GM21423 (cell line): ENCODE measurements at regions not wholly inside any gene's neighbourhood (a gene's known extent, or its start where the extent isn't known, plus 50 kb on each side); places are given as distances from the start of the nearest gene placed in this dataset.
A peak's percentile ranks its signal among the peaks of the same experiment; 100 is the strongest.
"Not testable (repeated sequence)": the region's sequence is repeated elsewhere in the genome, so short reads cannot be mapped to it uniquely, and the experiment has no call there.

ENCODE experiments used
- ATAC-seq: cut with Tn5 transposase; IDR thresholded peaks from one replicate; pipeline ENCODE4 v1.9.1; 2021; ENCODE audit warnings: mild to moderate bottlenecking, moderate library complexity; ENCODE audit not compliant: unreplicated experiment

DNA sequence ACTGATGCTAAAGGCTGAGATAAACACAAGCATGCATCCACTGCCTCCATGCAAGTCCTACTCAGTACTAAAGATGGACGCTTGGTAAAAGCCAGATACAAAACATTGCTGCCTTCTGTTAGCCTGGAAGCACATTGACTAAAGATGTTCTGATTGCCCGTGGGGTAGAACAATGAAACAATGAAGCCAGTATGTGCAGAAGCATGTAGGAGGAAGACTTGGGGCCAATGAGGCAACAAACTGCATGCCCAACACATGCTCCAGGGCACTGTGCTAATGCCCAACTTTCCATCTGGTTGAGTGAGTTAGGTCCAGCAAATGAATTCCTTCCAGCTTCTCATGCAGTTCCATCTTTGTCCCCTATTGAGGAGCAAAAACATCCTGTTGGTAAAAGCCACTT, 1245.5 kb downstream of the GATA3 start:
- ATAC-seq: no peak

DNA sequence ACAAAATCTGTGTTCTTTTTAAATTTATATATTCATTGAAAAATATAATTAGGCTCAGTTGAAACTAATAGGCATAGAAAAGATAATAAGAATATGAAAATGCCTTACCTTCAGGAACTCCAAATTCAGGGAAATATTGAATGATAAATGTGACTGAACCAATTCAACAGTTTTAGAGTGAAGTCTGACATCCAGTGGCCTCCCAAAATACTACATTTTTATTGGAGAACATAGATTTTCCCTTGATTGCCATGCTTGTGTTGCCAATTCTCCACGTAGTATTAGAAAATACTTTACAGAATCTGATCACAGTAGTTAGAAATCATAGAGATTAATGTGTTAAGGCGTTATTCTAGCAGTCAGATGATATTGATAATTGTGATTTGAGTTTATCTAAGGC, 1246.7 kb downstream of the GATA3 start:
- no peak for ATAC-seq

- ATAC-seq: no peak
Measured at GRCh38 chr10:9301554-9301953, 1247.1 kb downstream of the GATA3 start.

- no peak for ATAC-seq
Measured at GRCh38 chr10:9302140-9302746, 1247.8 kb downstream of the GATA3 start.

GRCh38 chr10:9305018-9305655, 1250.6 kb downstream of the GATA3 start:
- ATAC-seq: no peak

DNA sequence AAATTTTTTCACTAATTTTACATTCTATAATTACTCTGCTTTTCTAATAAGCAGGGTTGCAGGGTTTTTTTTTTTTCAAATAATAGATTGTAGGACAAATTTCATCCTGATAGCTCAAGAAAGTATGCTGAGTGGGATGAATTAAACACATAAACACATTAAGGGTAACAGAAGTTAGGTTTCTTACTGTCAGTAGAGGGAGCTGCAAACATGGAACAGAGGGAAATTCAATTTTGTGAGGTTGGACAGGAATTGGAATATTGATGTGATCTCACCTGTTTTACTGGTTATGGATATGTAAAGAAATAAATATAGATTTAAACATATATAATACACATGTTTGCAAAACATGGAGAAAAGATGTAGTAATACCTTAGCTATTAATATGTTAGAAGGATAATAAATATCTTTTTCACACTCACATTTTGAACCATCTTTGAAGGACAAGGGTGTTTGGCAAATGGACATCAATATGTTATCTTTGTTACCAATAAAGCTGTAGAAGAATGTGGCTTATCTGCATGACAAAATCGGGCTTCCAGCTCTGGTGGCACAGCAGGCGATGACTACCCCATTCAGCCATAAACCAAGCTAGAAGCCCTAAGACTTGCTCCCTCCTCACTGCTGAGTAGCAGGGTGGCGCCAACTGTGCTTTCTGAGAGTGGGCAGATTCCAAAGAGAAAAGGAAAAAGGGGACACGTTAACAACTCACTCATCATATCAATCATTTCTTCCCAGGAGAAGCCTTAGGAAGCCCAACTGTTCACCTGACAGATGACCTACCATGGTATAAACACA, 1257.4 kb downstream of the GATA3 start:
- ATAC-seq: no peak

- ATAC-seq: no peak
Measured at GRCh38 chr10:9315292-9315691, 1260.8 kb downstream of the GATA3 start.

GRCh38 chr10:9331583-9332008, 1277.1 kb downstream of the GATA3 start:
- peak; percentile 77 for ATAC-seq

GRCh38 chr10:9334270-9334669, 1279.8 kb downstream of the GATA3 start:
- no peak for ATAC-seq

- no peak for ATAC-seq
Measured at GRCh38 chr10:9339716-9340115, 1285.2 kb downstream of the GATA3 start.

GRCh38 chr10:9342885-9343570, 1288.5 kb downstream of the GATA3 start:
- no peak for ATAC-seq

DNA sequence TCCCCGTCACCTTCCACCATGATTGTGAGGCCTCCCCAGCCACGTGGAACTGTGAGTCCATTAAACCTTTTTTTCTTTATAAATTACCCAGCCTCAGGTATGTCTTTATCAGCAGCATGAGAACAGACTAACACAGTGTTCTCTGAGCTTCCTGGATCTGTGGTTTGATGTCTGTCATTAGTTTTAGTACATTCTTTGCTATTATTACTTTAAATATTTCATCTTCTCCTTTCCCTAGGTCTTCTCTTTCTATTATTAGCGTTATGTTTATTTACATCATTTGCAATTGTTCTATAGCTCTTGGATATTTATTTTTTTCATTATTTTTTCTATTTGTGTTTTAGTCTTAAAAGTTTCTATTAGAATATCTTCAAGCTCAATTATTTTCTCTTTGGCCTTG, 1293.4 kb downstream of the GATA3 start:
- ATAC-seq: not testable (repeated sequence)

GRCh38 chr10:9357471-9357870, 1303.0 kb downstream of the GATA3 start:
- ATAC-seq: no peak

- no peak for ATAC-seq
Measured at GRCh38 chr10:9362721-9363120, 1308.2 kb downstream of the GATA3 start.

- no peak for ATAC-seq
Measured at GRCh38 chr10:9379183-9379582, 1324.7 kb downstream of the GATA3 start.

DNA sequence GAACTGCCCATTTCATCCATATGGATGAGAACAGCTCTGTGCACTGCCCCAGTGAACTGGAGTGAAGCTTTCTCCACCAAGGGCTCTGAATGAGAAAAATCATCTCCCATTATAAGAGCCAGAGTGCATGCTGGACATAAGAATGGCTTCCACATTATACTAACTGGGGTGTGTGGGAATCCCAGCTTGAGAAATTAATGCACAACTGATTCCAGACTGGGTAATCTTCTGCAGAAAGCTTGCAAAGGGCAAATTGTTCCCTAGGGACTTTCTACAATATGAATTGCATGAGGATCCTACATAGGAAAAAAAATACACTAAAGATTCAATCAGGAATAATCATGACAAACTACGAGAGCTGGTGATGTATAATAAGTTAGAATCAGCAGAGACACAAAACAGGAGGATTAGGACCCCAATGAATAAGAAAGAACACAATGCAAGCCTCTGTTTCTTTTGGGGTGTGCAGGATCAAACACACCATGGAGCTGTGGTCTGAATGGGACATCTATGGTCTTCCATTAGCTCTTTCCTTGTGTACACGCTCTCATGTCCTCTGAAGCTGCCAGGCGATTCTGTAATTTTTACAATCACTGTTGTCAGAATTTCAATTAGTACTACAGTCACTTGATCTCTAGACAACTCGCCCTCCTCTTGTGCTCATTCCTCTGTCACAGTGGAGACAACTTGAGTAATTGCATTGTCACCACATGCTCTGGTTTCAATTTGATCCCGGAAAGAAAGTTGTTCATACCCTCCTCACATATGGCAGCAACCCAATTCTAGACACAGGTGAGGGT, 1327.4 kb downstream of the GATA3 start:
- ATAC-seq: no peak

GRCh38 chr10:9382533-9382866, 1328.0 kb downstream of the GATA3 start:
- ATAC-seq: no peak

DNA sequence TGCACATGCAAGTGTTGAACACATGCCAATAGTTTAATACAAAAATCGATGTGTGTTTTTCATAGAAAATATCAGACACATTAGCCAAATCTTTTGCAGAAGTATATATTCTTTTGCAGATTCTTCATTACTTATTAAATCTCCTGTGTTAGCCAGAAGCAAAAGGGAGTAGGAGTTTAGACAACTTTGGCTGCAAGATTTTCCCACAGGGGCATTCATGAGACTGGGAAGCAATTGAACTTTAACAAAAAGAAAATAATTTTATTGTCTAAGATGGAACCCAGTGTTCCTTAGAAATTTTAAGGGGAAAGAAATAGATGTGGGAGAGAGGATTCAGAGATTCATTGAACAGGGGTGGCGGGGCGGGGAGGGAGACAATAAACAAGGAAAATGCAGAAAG, 1336.0 kb downstream of the GATA3 start:
- no peak for ATAC-seq

DNA sequence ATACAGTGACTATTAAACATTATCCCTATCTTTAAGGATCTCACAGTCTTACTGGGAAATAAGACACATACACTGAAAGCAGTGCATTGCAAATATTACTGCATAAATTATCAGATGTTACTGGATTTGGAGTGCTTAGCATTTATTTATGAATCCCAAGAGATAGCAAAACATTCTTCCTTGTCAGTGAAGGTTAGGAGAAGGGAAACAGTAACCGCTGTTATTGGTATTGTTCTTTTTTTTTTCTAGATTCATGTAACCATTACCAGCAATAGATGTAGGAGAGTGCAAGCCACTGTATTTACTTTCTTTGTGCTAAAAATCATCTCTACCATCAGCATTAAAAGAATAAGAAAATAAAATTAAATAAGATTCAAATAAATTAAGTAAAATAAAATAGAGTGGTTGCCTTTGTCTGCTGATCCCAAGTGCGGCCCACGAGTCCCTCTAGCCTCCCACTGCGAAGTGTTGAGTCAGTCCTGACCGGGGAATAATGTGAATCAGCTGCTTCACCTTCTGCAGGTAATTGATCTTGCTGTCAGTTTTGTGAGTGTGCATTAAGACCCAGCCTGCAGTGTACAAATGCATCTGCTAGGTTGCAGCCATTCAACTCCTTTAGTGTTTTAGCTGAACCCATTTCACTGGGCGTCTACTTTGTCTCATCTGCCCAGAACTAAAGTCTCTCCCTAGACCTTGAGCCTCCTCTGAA, 1344.9 kb downstream of the GATA3 start:
- ATAC-seq: no peak

- ATAC-seq: not testable (repeated sequence)
Measured at GRCh38 chr10:9402067-9402466, 1347.6 kb downstream of the GATA3 start.
